HG03432 (cell line): ENCODE measurements at regions not wholly inside any gene's neighbourhood (a gene's known extent, or its start where the extent isn't known, plus 50 kb on each side); places are given as distances from the start of the nearest gene placed in this dataset.

Experiments
- ATAC-seq: cut with Tn5 transposase; IDR thresholded peaks from one replicate; pipeline ENCODE4 v1.9.1; 2021; ENCODE audit warnings: mild to moderate bottlenecking, moderate library complexity; ENCODE audit not compliant: unreplicated experiment

GRCh38 chr6:148225871-148226270 lies 116.8 kb upstream of the SASH1 start:
- no peak for ATAC-seq

- no peak for ATAC-seq
Measured at GRCh38 chr6:148226284-148226683, 116.4 kb upstream of the SASH1 start.

- ATAC-seq, result no peak
Measured at GRCh38 chr6:148231572-148231971, 111.1 kb upstream of the SASH1 start.

GRCh38 chr6:148235446-148235845 lies 107.2 kb upstream of the SASH1 start:
- ATAC-seq, result no peak

- no peak for ATAC-seq
Measured at GRCh38 chr6:148238713-148239112, 103.9 kb upstream of the SASH1 start.

GRCh38 chr6:148239215-148239614 lies 103.4 kb upstream of the SASH1 start:
- ATAC-seq, result no peak

GRCh38 chr6:148239801-148240460 lies 102.7 kb upstream of the SASH1 start:
- no peak for ATAC-seq

GRCh38 chr6:148240461-148240840 lies 102.2 kb upstream of the SASH1 start:
- ATAC-seq, result no peak

GRCh38 chr6:148240861-148241477 lies 101.7 kb upstream of the SASH1 start:
- no peak for ATAC-seq

GRCh38 chr6:148242180-148242579 lies 100.5 kb upstream of the SASH1 start:
- no peak for ATAC-seq

- no peak for ATAC-seq
Measured at GRCh38 chr6:148244217-148244935, 98.3 kb upstream of the SASH1 start.

- no peak for ATAC-seq
Measured at GRCh38 chr6:148247386-148248063, 95.1 kb upstream of the SASH1 start.

GRCh38 chr6:148249160-148249559 lies 93.5 kb upstream of the SASH1 start:
- no peak for ATAC-seq

- ATAC-seq, result no peak
Measured at GRCh38 chr6:148249679-148250375, 92.8 kb upstream of the SASH1 start.

- ATAC-seq, result peak; percentile 58
Measured at GRCh38 chr6:148250975-148251685, 91.5 kb upstream of the SASH1 start.

GRCh38 chr6:148251891-148252290 lies 90.7 kb upstream of the SASH1 start:
- ATAC-seq, result no peak

GRCh38 chr6:148257810-148258209 lies 84.8 kb upstream of the SASH1 start:
- no peak for ATAC-seq

- no peak for ATAC-seq
Measured at GRCh38 chr6:148258868-148259267, 83.8 kb upstream of the SASH1 start.

- no peak for ATAC-seq
Measured at GRCh38 chr6:148261470-148261869, 81.2 kb upstream of the SASH1 start.

- ATAC-seq, result no peak
Measured at GRCh38 chr6:148263010-148263409, 79.6 kb upstream of the SASH1 start.
